ENCODE measurements at regions not wholly inside any gene's neighbourhood (a gene's known extent, or its start where the extent isn't known, plus 50 kb on each side); places are given as distances from the start of the nearest gene placed in this dataset.

DNA sequence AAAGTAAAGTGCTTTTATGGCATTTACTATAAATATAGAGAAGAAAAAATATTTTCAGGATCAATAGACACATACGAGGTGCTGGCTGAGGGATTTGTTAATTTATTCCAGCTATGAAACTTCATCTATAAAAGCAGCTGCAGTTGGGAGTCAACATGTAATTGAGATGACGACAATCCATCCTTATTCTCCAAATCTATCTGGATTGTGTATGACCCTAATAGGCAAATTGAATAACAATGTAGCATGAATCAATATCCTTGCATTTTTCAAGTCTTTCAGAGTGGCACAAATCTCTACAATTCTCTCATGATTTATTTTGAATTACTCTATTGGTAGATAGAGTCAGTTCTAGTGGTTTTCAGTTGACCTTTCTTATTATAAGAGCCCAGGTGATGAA, 1296.5 kb upstream of the SPRY2 start:
- no peak overlapping the region for H3K9ac ChIP-seq (ENCODE audit: insufficient read depth, low read length, poor library complexity, severe bottlenecking)
- no peaks in the 10 kb centered on the region for H3K9me3 Mint-ChIP-seq
- no CpG with 5 or more reads among the region's 2 CpGs for WGBS (ENCODE audit: insufficient coverage)

DNA sequence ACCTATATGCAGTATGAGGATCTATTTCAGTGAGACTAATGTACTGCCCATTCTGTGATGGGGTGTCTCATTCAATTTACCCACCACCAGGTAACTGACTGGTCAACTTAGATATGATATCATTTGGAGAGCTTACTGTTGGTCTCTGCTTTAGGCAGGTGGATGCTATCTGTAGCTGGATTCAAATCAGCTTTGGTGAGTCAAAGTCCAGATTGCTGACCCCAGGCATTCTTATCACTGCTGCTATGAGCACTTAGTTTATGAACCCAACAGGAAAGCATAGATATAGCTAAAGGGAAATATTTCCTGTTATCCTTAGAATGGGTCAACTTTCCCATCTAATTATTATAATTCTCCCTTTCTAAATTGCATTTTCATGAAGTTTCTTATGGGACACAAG, 1295.2 kb upstream of the SPRY2 start:
- no peaks in the 10 kb centered on the region for H3K4me1 ChIP-seq (ENCODE audit: control insufficient read depth in 1 of 2, insufficient read depth in 2 of 2, low read length in 2 of 2)
- no peaks in the 10 kb centered on the region for H3K9me3 ChIP-seq (replicated peaks in 1 of 2; ENCODE audit: control insufficient read depth in 1 of 2, insufficient read depth in 1 of 2, low read length in 2 of 2)
- no peak overlapping the region for H3K4me3 ChIP-seq (replicated peaks in 1 of 3; ENCODE audit: low read depth in 2 of 3, low read length in 3 of 3)
- H4K20me1 ChIP-seq (ENCODE audit: insufficient read depth, low read length), result no peaks in the 10 kb centered on the region
- no peak overlapping the region for H3K9ac ChIP-seq (ENCODE audit: insufficient read depth, low read length, poor library complexity, severe bottlenecking)
- Mint-ChIP-seq H3K4me1 (no peaks in the 10 kb centered on the region), H3K9me3 (peaks cover 0 to 3% (median 0%) of the 10 kb centered on the region in 7 donors), H3K4me3 (no peak overlapping the region), H3K36me3 (no peaks in the 10 kb centered on the region), H3K27me3 (ENCODE audit: low read depth in 3 of 3) (no peaks in the 10 kb centered on the region), H3K27ac (no peak overlapping the region)
- DNase-seq, result no peak
- TF ChIP-seq, protein P1, sequence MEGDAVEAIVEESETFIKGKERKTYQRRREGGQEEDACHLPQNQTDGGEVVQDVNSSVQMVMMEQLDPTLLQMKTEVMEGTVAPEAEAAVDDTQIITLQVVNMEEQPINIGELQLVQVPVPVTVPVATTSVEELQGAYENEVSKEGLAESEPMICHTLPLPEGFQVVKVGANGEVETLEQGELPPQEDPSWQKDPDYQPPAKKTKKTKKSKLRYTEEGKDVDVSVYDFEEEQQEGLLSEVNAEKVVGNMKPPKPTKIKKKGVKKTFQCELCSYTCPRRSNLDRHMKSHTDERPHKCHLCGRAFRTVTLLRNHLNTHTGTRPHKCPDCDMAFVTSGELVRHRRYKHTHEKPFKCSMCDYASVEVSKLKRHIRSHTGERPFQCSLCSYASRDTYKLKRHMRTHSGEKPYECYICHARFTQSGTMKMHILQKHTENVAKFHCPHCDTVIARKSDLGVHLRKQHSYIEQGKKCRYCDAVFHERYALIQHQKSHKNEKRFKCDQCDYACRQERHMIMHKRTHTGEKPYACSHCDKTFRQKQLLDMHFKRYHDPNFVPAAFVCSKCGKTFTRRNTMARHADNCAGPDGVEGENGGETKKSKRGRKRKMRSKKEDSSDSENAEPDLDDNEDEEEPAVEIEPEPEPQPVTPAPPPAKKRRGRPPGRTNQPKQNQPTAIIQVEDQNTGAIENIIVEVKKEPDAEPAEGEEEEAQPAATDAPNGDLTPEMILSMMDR (IDR thresholded peaks at IDR 0.05), result no peak
- intact Hi-C loops (cut with micrococcal nuclease), result no loop called here
- no peak overlapping the region for H3K27ac ChIP-seq (ENCODE audit: low read depth in 1 of 2, low read length in 2 of 2)
- H2AFZ ChIP-seq (ENCODE audit: insufficient read depth, low read depth, low read length, poor library complexity, severe bottlenecking), result no peak overlapping the region
- H3K4me2 ChIP-seq (replicated peaks; ENCODE audit: extremely low read depth, low read length, poor library complexity, severe bottlenecking), result no peak overlapping the region
- no peaks in the 10 kb centered on the region for H3K36me3 ChIP-seq (replicated peaks in 1 of 2; ENCODE audit: control insufficient read depth in 1 of 2, insufficient read depth in 2 of 2, low read length in 2 of 2)
- H3K27me3 ChIP-seq (ENCODE audit: control insufficient read depth in 2 of 2, insufficient read depth in 2 of 2, low read length in 2 of 2), result no peaks in the 10 kb centered on the region
- no peaks in the 10 kb centered on the region for H3K79me2 ChIP-seq (ENCODE audit: insufficient read depth, low read length)

More for the DNA sequence above, 1296.5 kb upstream of the SPRY2 start:
- H3K27me3 Mint-ChIP-seq (ENCODE audit: low read depth in 3 of 3), result no peaks in the 10 kb centered on the region
- H3K27ac ChIP-seq (ENCODE audit: low read depth in 1 of 2, low read length in 2 of 2), result no peak overlapping the region
- H3K4me1 Mint-ChIP-seq, result no peaks in the 10 kb centered on the region
- no peak overlapping the region for H3K4me3 Mint-ChIP-seq
- no peaks in the 10 kb centered on the region for H3K36me3 ChIP-seq (replicated peaks in 1 of 2; ENCODE audit: control insufficient read depth in 1 of 2, insufficient read depth in 2 of 2, low read length in 2 of 2)
- H3K36me3 Mint-ChIP-seq, result no peaks in the 10 kb centered on the region
- intact Hi-C loops (cut with micrococcal nuclease), result no loop called here
- no peak overlapping the region for H3K4me2 ChIP-seq (replicated peaks; ENCODE audit: extremely low read depth, low read length, poor library complexity, severe bottlenecking)
- no peak overlapping the region for H2AFZ ChIP-seq (ENCODE audit: insufficient read depth, low read depth, low read length, poor library complexity, severe bottlenecking)
- no peaks in the 10 kb centered on the region for H3K79me2 ChIP-seq (ENCODE audit: insufficient read depth, low read length)
- TF ChIP-seq, protein P1 (IDR thresholded peaks at IDR 0.05), result no peak
- no peaks in the 10 kb centered on the region for H3K9me3 ChIP-seq (replicated peaks in 1 of 2; ENCODE audit: control insufficient read depth in 1 of 2, insufficient read depth in 1 of 2, low read length in 2 of 2)
- H3K27me3 ChIP-seq (ENCODE audit: control insufficient read depth in 2 of 2, insufficient read depth in 2 of 2, low read length in 2 of 2), result no peaks in the 10 kb centered on the region
- no peak overlapping the region for H3K4me3 ChIP-seq (replicated peaks in 1 of 3; ENCODE audit: low read depth in 2 of 3, low read length in 3 of 3)
- no peaks in the 10 kb centered on the region for H4K20me1 ChIP-seq (ENCODE audit: insufficient read depth, low read length)
- no peak overlapping the region for H3K27ac Mint-ChIP-seq
- DNase-seq, result no peak
- H3K4me1 ChIP-seq (ENCODE audit: control insufficient read depth in 1 of 2, insufficient read depth in 2 of 2, low read length in 2 of 2), result no peaks in the 10 kb centered on the region

All from CD14-positive monocyte (primary cell).